GM12878 (cell line): ENCODE measurements at regions not wholly inside any gene's neighbourhood (a gene's known extent, or its start where the extent isn't known, plus 50 kb on each side); places are given as distances from the start of the nearest gene placed in this dataset.

Experiments
- POLR2A ChIP-seq: IDR thresholded peaks from 2 replicates; pipeline ENCODE4 v1.6.1; 2011; ENCODE audit warnings: low read depth, mild to moderate bottlenecking, low read length
- TAF1 ChIP-seq: IDR thresholded peaks from 2 replicates; pipeline ENCODE4 v1.6.1; 2011; ENCODE audit warnings: mild to moderate bottlenecking, low read depth, low read length, borderline replicate concordance
- TF ChIP-seq, protein P1 (sequence below), 3 experiments: IDR thresholded peaks in 2 of 3; conservative IDR thresholded peaks in 1 of 3; 2 replicates each; pipeline ENCODE4 v1.5.1; 2011; ENCODE audit warnings: low read depth in 3 of 3, low read length in 3 of 3, mild to moderate bottlenecking in 3 of 3, control low read depth in 2 of 3, moderate library complexity in 2 of 3, inconsistent platforms in 1 of 3, mixed read lengths in 1 of 3; ENCODE audit not compliant: control insufficient read depth in 2 of 3, insufficient read depth in 1 of 3; ENCODE audit errors: extremely low read depth in 1 of 3

- TF ChIP-seq TAF1 (no peak), POLR2A (no peak)
- TF ChIP-seq, protein P1, sequence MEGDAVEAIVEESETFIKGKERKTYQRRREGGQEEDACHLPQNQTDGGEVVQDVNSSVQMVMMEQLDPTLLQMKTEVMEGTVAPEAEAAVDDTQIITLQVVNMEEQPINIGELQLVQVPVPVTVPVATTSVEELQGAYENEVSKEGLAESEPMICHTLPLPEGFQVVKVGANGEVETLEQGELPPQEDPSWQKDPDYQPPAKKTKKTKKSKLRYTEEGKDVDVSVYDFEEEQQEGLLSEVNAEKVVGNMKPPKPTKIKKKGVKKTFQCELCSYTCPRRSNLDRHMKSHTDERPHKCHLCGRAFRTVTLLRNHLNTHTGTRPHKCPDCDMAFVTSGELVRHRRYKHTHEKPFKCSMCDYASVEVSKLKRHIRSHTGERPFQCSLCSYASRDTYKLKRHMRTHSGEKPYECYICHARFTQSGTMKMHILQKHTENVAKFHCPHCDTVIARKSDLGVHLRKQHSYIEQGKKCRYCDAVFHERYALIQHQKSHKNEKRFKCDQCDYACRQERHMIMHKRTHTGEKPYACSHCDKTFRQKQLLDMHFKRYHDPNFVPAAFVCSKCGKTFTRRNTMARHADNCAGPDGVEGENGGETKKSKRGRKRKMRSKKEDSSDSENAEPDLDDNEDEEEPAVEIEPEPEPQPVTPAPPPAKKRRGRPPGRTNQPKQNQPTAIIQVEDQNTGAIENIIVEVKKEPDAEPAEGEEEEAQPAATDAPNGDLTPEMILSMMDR (IDR thresholded peaks at IDR 0.05 in 2 of 3, conservative IDR thresholded peaks at IDR 0.05 in 1 of 3; ENCODE audit: control insufficient read depth in 2 of 3, extremely low read depth in 1 of 3, insufficient read depth in 1 of 3, low read depth in 3 of 3, low read length in 3 of 3), result no peak
Observed at GRCh38 chr7:136527554-136527953, 340.9 kb upstream of the CHRM2 start.
